ENCODE measurements at regions not wholly inside any gene's neighbourhood (a gene's known extent, or its start where the extent isn't known, plus 50 kb on each side); places are given as distances from the start of the nearest gene placed in this dataset.

- TF ChIP-seq CTCF (conservative IDR thresholded peaks at IDR 0.05; ENCODE audit: low read length), result no peak
- TF ChIP-seq EZH2phosphoT487 (IDR thresholded peaks at IDR 0.05; ENCODE audit: borderline replicate concordance, low read depth, low read length), result no peak
Measured at GRCh38 chr16:76123966-76124365, 153.2 kb upstream of the CNTNAP4 start.
